HG03460 (cell line): ENCODE measurements at regions not wholly inside any gene's neighbourhood (a gene's known extent, or its start where the extent isn't known, plus 50 kb on each side); places are given as distances from the start of the nearest gene placed in this dataset.

ENCODE experiments used
- ATAC-seq: cut with Tn5 transposase; IDR thresholded peaks from one replicate; pipeline ENCODE4 v1.9.1; 2021; ENCODE audit not compliant: unreplicated experiment

DNA sequence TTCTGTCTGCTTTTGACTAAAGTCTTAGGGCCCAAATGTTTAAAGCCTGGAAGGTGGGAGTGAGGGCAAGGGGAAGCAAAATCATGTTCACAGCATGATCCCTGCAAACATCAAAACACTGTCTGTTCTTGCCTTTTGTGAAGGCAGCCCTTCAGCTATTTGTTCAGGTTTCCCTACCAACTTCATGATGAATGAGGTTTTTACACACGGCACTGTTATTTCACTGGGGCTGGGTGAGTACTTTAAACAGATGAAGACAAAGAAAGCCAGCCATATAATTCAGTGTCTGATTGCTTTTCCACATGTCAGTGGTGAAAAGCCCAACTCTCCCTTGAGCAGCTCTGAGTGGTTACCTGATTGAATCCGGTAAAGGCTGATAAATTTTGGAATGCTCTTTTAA, 224.7 kb upstream of the GRAMD2B start:
- no peak for ATAC-seq

DNA sequence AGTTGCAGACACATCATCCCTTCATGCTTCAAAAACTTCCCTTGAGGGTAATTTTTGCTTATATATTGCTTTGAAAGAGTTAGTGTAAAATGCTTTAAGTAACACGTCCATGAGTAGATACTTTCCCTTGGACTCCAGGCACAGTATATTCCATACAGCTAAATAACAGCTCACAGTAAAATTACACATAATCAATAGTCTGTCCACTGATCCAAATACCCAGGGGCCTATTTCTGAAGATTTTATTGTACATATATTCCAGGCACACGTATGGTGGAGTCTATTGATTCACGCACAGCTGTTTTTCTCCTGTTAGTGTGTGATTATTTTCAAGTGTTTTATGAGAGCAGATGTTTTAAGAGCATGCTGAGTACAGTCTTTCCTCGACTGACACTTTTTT, 223.7 kb upstream of the GRAMD2B start:
- no peak for ATAC-seq

DNA sequence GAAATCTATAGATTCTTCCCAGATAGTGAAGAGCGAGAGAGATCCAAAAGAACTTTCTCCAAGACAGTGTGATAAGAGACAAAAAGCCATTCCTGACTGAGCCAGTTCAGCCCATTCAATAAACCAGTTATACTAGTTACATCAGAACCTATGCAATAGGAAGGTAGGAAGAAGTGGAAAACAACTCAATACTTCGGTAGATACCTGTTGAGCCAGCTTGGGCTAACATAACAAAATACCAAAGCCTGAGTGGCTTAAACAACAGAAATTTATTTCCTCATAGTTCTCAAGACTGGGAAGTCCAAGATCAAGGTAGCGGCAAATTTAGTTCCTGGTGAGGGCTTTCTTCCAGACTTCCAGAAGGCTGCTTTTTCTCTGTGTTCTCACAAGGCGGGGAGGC, 214.5 kb upstream of the GRAMD2B start:
- no peak for ATAC-seq

DNA sequence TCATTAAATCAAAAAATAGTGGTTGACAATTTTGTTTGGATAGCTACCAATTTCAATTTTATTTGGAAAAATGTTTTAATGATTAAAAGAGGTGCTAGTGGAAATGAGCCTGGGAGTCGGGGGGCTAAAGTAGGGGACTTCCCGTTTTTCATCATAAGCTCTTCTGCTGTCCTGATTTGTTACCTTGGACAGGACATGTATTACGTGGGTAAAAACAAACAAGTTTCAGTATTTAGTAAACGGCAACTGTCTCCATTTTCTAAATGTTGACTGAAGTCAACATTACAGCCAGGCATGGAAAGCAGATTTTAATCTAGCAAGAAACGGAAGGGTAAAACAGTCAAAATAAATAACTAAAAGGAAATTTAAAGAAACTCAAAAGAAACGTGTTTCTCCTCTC, 212.3 kb upstream of the GRAMD2B start:
- ATAC-seq = no peak

DNA sequence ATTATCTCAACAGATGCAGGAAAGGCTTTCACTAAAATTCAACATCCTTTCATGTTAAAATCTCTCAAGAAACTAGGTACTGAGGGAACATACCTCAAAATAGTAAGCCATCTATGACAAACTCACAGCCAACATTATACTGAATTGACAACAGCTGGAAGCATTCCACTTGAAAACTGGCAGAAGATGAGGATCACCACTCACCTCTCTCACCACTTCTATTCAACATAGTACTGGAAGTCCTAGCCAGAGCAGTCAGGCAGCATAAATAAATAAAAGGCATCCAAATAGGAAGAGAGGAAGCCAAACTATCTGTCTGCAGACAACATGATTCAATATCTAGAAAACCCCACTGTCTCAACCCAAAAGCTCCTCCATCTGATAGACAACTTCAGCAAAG, 203.6 kb upstream of the GRAMD2B start:
- ATAC-seq = no peak

DNA sequence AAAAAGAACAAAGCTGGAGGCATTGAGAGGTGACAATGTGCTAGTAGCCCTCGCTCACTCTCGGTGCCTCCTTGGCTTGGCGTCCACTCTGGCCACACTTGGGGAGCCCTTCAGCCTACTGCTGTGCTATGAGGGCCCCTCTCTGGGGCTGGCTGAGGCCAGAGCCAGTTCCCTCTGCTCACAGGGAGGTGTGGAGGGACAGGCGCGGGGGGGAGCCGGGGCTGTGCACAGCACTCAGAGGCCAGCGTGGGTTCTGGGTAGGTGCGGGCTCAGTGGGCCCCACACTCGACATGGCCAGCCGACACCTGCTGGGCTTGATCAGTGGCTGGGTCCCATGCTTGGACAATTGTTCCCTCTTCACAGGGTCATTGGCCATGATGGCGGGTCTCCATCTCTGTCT, 202.5 kb upstream of the GRAMD2B start:
- no peak for ATAC-seq

DNA sequence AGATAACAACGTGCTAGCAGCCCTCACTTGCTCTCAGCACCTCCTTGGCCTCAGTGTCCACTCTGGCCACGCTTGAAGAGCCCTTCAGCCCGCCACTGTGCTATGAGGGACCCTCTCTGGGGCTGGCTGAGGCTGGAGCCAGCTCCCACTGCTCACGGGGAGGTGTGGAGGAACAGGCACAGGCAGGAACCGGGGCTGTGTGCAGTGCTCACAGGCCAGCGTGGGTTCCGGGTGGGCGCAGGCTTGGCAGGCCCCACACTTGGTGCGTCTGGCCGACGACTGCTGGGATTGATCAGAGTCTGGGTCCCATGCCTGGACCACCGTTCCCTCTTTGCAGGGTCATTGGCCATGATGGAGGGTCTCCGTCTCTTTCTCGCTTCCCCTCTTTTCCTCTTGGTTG, 194.3 kb upstream of the GRAMD2B start:
- no peak for ATAC-seq

DNA sequence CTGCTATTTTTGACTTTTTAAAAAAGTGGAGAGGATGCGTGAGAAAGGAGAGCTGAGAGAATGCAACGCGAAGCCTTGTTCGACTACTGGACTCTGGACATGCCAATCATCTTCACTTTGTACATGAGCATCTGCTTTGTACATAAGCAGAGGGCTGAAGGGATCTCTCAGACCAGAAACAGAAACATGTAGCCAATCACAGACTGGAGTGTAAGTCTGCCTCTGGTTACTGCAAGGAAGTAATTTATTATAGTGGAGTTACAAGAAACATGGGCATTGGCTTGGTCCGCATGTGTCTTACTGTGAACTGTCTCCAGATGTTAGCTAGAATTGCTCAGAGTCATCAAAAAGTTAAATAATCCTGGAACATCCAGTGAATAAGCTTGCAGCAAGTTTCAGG, 190.0 kb upstream of the GRAMD2B start:
- no peak for ATAC-seq

DNA sequence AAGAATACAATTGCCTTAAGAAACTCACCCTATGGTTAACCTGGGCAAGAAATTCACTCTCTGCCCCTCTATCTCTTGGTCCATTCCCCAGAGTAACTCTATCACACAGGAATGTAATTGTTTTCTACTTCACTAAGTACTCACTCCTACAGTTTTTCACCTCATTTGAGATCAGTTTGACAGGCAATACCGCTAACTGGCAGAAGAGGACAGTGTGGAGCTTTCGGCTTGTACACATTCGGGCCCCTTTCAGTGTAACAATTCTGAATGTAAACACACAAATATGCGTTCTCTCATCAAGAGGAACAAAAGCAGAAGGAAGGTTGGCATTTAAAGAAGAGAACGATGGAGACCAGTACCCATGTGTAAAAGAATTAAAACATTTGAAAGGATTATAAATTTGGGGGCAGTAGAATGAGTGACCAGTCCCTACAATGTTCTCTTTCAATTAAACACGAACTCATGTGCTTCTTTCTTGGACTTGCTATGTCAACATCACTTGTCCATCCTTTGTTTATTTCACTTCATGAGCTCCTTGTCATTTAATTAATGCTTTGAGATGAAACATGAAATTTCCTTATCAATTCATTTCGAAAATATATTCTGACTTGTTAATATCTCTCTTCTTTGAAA, 188.5 kb upstream of the GRAMD2B start:
- no peak for ATAC-seq

DNA sequence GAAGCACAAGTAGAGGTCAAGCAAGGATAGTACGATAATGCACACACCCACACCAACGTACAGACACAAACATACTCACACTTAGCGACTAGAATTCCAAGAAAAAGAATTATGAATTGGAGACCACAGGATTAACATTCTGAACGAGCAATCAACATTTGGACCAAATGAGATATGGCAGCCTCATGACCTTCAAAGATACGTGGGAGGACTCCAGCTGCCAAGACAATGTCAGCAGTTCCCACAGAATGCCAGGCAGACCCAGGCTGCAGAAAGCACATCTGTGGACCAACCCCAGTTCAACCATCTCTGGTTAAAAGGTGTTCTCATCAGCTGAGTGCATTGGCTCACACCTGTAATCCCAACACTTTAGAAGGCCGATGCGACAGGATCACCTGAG, 187.6 kb upstream of the GRAMD2B start:
- ATAC-seq = no peak

DNA sequence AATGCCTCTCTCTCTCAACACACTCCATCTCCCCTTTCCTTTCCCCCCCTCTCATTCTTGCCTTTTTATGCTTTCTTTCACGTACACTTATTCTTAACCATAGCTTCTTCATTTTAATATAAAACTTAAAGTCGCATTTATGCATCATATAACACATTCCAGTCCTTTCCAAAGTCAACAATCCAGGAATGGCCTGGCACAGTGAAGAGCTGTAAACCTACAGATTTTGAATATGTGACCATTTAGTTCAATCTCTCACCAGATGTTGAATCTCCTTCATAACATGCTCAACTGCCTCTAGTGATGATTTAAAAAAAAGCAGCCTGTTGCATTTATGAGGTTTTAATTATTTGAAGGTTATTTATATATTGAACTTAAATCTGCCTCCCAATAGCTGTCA, 186.2 kb upstream of the GRAMD2B start:
- no peak for ATAC-seq

DNA sequence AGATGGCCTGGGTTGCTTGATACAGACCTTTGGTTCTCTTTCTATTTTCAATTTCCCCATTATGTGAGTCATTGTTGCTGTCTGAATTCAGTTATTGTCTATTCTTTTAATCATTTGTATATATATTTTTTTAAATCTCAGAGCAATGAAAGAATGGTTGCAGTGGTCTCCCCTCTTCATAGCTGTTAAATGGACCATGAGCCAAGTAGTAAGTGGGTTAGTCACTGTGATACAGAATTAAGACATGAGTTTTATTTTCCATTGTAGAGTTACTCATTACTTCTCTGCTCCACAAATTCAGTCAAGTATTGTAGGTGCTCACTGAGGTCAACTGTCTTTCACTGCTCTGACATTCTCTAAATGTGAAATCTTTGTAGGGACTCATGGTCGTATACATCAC, 174.6 kb upstream of the GRAMD2B start:
- ATAC-seq = no peak

DNA sequence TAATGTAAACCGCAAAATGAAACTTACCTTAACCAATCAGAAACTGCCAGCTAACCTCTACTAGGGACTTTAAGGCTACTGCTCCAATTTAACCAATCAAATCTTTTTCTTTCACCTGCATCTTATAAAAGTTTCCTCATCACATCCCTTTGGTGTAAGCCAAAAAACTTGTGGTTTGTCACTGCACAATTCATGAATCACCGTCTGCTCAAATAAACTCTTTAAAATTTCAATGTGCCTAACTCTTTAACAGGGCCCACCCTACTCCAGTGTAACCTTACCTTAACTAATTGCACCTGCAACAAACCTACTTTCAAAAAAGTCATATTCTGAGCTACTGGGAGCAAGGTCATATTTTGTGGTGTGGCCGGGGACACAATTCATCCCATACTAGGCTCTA, 172.2 kb upstream of the GRAMD2B start:
- no peak for ATAC-seq

DNA sequence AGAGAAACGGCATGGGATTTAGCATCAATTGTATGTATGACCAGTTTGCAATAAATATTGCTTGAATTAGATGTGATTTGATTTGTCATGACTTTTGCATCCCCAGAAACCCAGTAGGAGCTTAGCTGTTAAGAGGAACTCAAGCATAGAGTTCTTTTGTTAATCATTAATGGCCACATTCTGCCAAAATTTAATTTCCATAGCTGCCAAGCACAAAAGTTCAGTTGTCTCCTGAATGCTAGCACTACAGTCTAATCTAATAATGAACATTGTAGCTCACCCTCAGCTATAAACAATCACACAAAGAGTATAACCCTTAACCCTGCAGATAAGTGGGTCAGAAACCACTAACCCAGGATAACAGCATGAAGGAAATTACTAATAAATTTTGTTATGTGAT, 169.8 kb upstream of the GRAMD2B start:
- ATAC-seq = no peak

DNA sequence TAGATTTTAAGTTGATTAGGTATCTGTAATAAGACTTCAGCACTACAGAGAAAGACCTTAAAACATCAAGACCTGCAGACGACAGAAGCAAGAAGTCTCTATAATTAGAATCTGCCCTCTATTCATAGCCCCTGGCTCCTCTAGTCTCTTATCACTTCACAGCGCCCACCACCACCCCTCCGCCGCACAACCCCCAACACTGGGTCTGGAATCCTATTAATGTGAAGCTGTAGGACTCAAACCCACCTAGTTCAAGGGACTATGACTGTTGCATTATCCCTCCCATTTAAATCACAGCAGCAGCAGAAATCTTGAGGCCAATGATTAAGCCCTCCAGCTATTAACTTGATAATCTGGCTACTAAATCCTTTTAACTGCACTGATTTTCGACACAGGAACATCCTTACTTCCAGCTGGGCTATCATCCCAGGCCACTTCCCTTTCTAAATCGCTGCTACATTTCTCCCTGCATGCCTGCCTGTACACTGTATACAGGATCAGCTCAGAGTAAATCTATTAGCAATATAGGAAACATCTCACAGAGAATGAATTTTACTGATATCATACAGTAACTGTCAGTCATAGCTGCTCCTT, 159.5 kb upstream of the GRAMD2B start:
- no peak for ATAC-seq

DNA sequence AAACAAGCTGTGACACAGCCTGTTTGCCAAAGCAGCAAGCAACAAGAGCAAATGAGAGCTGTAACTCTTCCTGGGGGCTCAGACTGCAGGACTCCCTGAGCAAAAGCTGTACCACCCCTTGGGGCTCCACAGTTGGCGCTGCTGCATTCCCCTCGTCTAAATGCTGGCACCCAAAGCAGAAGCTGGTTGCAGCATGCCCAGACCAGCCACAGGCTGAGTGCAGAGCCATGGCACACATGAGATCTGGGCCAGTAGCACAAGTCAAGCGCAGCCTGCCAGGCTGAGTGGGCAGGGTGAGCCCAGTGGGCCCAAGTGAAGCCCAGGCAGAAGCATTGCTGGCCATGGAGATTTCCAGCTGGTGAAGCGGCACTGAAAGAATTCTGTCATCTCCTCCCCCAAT, 157.3 kb upstream of the GRAMD2B start:
- no peak for ATAC-seq

DNA sequence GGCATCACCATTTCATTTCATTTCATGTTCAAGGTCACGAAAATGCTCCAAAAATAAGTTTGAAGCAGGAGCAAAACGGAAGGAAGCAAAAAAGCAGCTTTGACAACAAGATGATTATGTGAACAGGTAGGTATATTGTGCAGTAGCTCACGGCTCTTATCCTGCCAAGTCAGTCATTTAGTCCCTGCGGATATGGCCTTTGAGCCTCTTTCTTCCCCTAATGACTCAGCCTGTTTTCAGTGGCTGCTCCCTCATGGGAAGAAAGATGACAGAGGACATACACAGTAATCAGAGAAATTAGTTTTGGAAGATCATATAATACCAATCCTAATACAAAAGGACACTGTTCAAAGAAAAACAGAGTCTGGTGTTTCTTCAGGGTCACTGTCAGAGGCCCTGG, 155.8 kb upstream of the GRAMD2B start:
- ATAC-seq = no peak

DNA sequence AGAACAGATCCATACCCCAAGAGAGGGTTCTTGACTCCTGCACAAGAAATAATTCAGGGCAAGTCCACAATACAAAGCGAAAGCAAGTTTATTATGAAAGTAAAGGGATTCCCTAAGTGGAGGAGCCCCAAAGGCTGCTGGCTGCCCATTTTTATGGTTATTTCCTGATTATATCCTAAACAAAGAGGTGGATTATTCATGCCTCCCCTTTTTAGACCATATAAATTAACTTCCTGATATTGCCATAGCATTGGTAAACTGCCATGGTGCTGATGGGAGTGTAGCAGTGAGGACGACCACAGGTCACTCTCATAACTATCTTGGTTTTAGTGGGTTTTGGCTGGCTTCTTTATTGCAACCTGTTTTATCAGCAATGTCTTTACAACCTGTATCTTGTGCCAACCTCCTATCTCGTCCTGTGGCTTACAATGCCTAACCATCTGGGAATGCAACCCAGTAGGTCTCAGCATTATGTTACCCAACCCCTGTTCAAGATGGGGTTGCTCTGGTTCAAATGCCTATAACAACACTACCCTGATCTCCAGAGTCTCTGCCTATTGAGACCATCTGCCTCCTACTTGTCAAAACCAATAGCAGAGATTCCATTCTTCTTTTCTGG, 154.4 kb upstream of the GRAMD2B start:
- no peak for ATAC-seq

DNA sequence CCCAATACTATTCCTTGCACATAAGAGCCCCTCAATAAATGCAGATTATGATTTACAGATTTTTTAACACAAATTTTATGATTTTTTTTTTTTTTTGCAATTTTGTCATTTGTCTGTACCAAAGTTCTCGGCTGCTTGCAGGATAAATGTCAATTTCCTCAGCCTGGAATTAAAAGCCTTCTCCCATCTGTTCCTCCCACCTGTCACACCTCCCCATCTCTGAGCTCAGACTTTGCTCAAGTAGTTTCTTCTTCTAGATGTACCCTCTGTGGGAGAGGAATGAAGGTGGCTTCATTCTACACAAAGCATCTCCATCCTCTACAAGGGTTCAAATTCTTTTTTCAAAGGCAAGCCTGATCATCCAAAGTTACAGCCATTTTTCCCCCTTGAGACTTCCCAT, 153.7 kb upstream of the GRAMD2B start:
- ATAC-seq = no peak

DNA sequence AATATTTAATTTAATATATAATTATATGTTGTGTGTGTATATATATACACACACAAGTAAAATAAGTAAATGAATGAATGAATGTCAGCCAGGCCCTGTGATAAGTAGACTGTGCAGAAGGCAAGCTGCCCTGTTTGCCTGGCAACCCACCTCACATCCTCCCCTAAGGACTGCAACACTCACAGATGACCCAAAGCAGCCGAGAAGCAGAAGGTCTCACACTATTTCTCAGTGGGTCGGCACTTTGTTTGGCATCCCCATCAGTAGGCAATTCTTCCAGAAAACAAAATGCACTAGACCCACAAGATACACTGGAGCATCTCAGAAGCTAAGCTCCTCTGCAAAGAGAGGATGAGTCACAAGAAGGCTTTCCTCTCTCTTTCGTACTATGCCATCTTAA, 152.1 kb upstream of the GRAMD2B start:
- ATAC-seq = no peak

DNA sequence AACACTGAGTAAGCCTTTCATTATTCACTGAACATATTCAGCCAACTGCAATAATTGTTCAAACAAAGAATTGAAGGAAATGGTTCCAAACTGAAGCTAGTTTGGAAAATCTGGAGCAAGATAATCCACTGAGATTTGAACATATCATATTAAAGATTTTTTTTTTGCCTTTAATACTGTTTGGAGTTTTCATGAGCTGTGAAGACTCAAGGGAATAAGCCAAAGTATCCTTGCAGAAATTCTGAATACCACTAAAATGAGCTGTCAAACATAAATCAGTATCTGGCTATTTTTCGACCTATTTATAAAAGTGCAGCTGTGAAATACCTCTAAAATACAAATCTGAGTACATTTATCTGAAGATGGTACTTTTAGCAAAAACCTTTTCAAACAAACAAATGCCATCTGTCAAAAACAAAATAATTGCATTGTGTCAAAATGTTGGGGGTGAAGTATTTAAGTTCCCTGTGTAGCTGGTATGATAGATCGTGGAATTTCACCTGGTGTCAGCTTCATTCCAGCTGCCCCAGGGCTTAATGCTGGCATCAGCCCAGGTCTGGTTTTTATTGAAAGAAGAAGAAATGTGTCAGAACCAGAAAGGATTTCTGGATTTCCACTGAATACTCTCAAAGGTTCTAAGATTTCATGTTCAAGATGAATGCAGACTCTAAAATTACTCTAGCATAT, 149.0 kb upstream of the GRAMD2B start:
- no peak for ATAC-seq

DNA sequence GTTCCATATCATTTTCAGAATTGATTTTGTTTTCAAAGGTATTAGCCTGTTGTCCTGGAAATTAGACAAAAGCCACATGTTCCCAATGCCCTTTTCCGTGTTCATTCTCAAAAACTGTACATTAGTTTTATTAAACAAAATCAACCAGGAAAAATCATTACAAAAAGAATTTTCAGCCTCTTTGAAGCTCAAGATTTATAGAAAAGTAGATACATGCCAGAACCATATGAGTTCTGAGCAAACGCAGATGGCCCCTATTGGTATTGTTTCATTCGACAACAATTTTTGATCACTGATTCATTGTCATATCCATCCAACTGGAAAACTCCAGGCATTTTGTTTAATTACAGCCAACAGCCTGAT, 148.5 kb upstream of the GRAMD2B start:
- no peak for ATAC-seq
